HL-60 (cell line): ENCODE measurements at regions not wholly inside any gene's neighbourhood (a gene's known extent, or its start where the extent isn't known, plus 50 kb on each side); places are given as distances from the start of the nearest gene placed in this dataset.

Source experiments
- DNase-seq, 2 experiments: peaks; one replicate each; pipeline ENCODE4 v3.0.0-alpha.2; 2010 to 2020; ENCODE audit warnings: low read depth in 1 of 2, low spot score in 1 of 2
- H3K27ac ChIP-seq: fragments of 250-450 bp; sonication (Bioruptor Pico); replicated peaks from 2 replicates; pipeline ENCODE4 v1.5.1; 2020; ENCODE audit warnings: mild to moderate bottlenecking, moderate library complexity
- H3K27me3 ChIP-seq: fragments of 250-450 bp; sonication (Bioruptor Pico); 2 replicates; pipeline ENCODE4 v1.5.1; 2021; ENCODE audit warnings: mild to moderate bottlenecking, moderate library complexity; ENCODE audit not compliant: insufficient read depth, poor library complexity, severe bottlenecking
- H3K4me3 ChIP-seq: replicated peaks from 2 replicates; pipeline ENCODE4 v1.5.1; 2011; ENCODE audit warnings: mild to moderate bottlenecking, control low read depth, low read length; ENCODE audit not compliant: insufficient read depth
- GABPA ChIP-seq: IDR thresholded peaks from 2 replicates; pipeline ENCODE4 v1.6.1; 2012; ENCODE audit warnings: low read depth
- POLR2AphosphoS5 ChIP-seq: IDR thresholded peaks from 2 replicates; pipeline ENCODE4 v1.6.1; 2012; ENCODE audit warnings: low read depth
- SPI1 ChIP-seq: IDR thresholded peaks from 2 replicates; pipeline ENCODE4 v1.6.1; 2012; ENCODE audit warnings: low read depth, mild to moderate bottlenecking, borderline replicate concordance
- TF ChIP-seq, protein P1 (sequence below): IDR thresholded peaks from 2 replicates; pipeline ENCODE4 v1.6.1; 2012; ENCODE audit warnings: low read depth; ENCODE audit not compliant: insufficient replicate concordance
- TF ChIP-seq, protein P2 (sequence below): IDR thresholded peaks from one replicate; pipeline ENCODE4 v1.5.1; 2011; ENCODE audit warnings: low read length, control low read depth, inconsistent platforms; ENCODE audit not compliant: insufficient read depth

DNA sequence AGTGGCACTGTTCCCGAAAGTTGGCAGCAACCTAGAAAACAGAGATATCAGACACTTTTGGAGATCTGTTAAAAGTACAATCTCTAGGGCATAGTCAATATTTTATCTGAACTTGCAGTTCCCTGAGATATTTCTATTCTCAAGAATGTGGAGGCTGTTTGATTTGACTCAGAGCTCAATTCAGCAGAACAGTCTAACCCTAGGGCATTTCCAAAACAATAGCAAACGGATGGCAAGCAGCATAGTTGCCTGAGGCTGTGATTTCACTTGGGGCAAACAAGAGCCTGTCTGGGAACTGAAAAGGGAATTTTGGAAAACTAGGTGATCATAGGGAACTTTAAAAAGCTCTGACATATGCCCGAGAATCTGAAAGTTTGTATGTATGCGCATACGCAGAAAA lies 772.8 kb upstream of the LRRTM1 start:
- Histone ChIP-seq H3K27me3 (no peaks in the 10 kb centered on the region), H3K27ac (no peak overlapping the region), H3K4me3 (no peak overlapping the region)
- no peak for TF ChIP-seq GABPA
- TF ChIP-seq, protein P1, sequence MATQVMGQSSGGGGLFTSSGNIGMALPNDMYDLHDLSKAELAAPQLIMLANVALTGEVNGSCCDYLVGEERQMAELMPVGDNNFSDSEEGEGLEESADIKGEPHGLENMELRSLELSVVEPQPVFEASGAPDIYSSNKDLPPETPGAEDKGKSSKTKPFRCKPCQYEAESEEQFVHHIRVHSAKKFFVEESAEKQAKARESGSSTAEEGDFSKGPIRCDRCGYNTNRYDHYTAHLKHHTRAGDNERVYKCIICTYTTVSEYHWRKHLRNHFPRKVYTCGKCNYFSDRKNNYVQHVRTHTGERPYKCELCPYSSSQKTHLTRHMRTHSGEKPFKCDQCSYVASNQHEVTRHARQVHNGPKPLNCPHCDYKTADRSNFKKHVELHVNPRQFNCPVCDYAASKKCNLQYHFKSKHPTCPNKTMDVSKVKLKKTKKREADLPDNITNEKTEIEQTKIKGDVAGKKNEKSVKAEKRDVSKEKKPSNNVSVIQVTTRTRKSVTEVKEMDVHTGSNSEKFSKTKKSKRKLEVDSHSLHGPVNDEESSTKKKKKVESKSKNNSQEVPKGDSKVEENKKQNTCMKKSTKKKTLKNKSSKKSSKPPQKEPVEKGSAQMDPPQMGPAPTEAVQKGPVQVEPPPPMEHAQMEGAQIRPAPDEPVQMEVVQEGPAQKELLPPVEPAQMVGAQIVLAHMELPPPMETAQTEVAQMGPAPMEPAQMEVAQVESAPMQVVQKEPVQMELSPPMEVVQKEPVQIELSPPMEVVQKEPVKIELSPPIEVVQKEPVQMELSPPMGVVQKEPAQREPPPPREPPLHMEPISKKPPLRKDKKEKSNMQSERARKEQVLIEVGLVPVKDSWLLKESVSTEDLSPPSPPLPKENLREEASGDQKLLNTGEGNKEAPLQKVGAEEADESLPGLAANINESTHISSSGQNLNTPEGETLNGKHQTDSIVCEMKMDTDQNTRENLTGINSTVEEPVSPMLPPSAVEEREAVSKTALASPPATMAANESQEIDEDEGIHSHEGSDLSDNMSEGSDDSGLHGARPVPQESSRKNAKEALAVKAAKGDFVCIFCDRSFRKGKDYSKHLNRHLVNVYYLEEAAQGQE: no peak
- TF ChIP-seq POLR2AphosphoS5: no peak
- TF ChIP-seq, protein P2, sequence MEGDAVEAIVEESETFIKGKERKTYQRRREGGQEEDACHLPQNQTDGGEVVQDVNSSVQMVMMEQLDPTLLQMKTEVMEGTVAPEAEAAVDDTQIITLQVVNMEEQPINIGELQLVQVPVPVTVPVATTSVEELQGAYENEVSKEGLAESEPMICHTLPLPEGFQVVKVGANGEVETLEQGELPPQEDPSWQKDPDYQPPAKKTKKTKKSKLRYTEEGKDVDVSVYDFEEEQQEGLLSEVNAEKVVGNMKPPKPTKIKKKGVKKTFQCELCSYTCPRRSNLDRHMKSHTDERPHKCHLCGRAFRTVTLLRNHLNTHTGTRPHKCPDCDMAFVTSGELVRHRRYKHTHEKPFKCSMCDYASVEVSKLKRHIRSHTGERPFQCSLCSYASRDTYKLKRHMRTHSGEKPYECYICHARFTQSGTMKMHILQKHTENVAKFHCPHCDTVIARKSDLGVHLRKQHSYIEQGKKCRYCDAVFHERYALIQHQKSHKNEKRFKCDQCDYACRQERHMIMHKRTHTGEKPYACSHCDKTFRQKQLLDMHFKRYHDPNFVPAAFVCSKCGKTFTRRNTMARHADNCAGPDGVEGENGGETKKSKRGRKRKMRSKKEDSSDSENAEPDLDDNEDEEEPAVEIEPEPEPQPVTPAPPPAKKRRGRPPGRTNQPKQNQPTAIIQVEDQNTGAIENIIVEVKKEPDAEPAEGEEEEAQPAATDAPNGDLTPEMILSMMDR: no peak
- no peak for TF ChIP-seq SPI1
- DNase-seq: no peak

DNA sequence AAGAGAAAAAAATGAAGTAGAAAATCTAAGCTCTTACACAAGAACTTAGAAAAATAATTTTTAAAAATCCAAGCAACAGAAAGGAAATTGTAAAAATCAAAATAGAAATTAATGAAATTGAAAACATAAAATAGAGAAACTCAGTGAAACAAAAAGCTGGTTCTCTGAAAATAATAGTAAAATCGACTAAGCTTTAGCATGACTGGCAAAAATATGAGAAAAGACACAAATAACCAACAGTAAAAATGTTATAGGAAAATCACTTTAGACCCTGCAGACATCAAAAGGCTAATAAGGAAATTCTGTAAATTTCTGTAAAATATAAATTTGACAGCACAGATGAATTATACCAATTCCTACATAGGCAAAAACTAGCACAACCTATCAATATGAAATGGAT lies 768.9 kb upstream of the LRRTM1 start:
- no peak overlapping the region for H3K27ac ChIP-seq
- no peak overlapping the region for H3K4me3 ChIP-seq
- DNase-seq: no peak
- no peak for TF ChIP-seq GABPA
- TF ChIP-seq POLR2AphosphoS5: no peak
- no peak for TF ChIP-seq SPI1
- TF ChIP-seq, protein P2: no peak
- TF ChIP-seq, protein P1: no peak
- H3K27me3 ChIP-seq: no peaks in the 10 kb centered on the region

DNA sequence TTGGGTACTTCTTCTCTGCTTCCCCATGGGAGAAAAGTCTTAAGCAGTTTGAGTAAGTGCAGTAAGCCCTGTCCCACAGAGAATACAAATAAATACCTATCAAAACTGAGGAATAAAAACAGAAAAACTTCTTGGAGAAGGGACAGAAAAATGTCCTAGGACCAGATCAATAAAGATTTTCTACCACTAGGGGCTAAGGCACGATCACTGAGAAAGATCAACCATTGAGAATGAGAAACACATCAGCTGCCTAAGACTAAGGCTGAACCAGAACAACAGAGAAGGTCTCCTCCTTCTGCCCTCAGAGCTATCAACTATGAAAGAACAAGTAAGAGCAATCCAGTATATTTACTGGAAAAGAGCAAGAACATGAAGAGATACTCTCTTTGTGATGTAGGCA lies 763.6 kb upstream of the LRRTM1 start:
- no peak for DNase-seq
- H3K27me3 ChIP-seq: no peaks in the 10 kb centered on the region
- TF ChIP-seq, protein P1: no peak
- TF ChIP-seq GABPA: no peak
- TF ChIP-seq SPI1: no peak
- TF ChIP-seq, protein P2: no peak
- no peak for TF ChIP-seq POLR2AphosphoS5
- no peak overlapping the region for H3K4me3 ChIP-seq
- H3K27ac ChIP-seq: no peak overlapping the region
